MM.1S (cell line): ENCODE measurements at regions not wholly inside any gene's neighbourhood (a gene's known extent, or its start where the extent isn't known, plus 50 kb on each side); places are given as distances from the start of the nearest gene placed in this dataset.
"Not testable (repeated sequence)": the region's sequence is repeated elsewhere in the genome, so short reads cannot be mapped to it uniquely, and the experiment has no call there.

Experiments used
- DNase-seq: peaks from one replicate; pipeline ENCODE4 v3.0.0-alpha.2; 2015
- H2AFZ ChIP-seq: fragments of 300-600 bp; sonication (generic); 2 replicates; pipeline ENCODE4 v1.6.0; 2016; ENCODE audit warnings: antibody characterized with exemption, low read length
- H3F3A ChIP-seq: fragments of 300-600 bp; sonication (generic); 2 replicates; pipeline ENCODE4 v1.6.1; 2016; ENCODE audit warnings: mild to moderate bottlenecking, antibody characterized with exemption, low read length, moderate library complexity, mixed read lengths; ENCODE audit not compliant: insufficient read depth
- H3K27ac ChIP-seq: fragments of 300-600 bp; sonication (generic); 2 replicates; pipeline ENCODE4 v1.5.1; 2016; ENCODE audit warnings: mild to moderate bottlenecking, low read length
- H3K27me3 ChIP-seq: fragments of 300-600 bp; sonication (generic); replicated peaks from 2 replicates; pipeline ENCODE4 v1.6.0; 2016; ENCODE audit warnings: low read length; ENCODE audit not compliant: insufficient read depth
- H3K36me3 ChIP-seq: fragments of 300-600 bp; sonication (generic); replicated peaks from 2 replicates; pipeline ENCODE4 v1.6.1; 2016; ENCODE audit warnings: mild to moderate bottlenecking, low read length, mixed read lengths; ENCODE audit not compliant: insufficient read depth
- H3K4me1 ChIP-seq: fragments of 300-600 bp; sonication (generic); 2 replicates; pipeline ENCODE4 v1.6.1; 2016; ENCODE audit warnings: low read length, mixed read lengths
- H3K4me2 ChIP-seq: fragments of 300-600 bp; sonication (generic); 2 replicates; pipeline ENCODE4 v1.6.0; 2016; ENCODE audit warnings: low read depth, low read length
- H3K4me3 ChIP-seq: fragments of 300-600 bp; sonication (generic); 2 replicates; pipeline ENCODE4 v1.5.1; 2016; ENCODE audit warnings: low read length, mixed read lengths
- H3K79me2 ChIP-seq: fragments of 300-600 bp; sonication (generic); 2 replicates; pipeline ENCODE4 v1.6.1; 2016; ENCODE audit warnings: mixed run types, low read length, mixed read lengths
- H3K9ac ChIP-seq: fragments of 300-600 bp; sonication (generic); 2 replicates; pipeline ENCODE4 v1.6.1; 2016; ENCODE audit warnings: low read length, mixed read lengths
- H3K9me2 ChIP-seq: fragments of 300-600 bp; sonication (generic); replicated peaks from 2 replicates; pipeline ENCODE4 v1.6.1; 2016; ENCODE audit warnings: mild to moderate bottlenecking, low read length, mixed read lengths; ENCODE audit not compliant: insufficient read depth
- H3K9me3 ChIP-seq: fragments of 300-600 bp; sonication (generic); replicated peaks from 2 replicates; pipeline ENCODE4 v1.6.1; 2016; ENCODE audit warnings: mild to moderate bottlenecking, low read length, mixed read lengths; ENCODE audit not compliant: insufficient read depth
- H4K20me1 ChIP-seq: fragments of 300-600 bp; sonication (generic); 2 replicates; pipeline ENCODE4 v1.6.1; 2016; ENCODE audit warnings: mild to moderate bottlenecking, low read length, moderate library complexity, mixed read lengths; ENCODE audit not compliant: insufficient read depth
- EZH2 ChIP-seq: fragments of 300-600 bp; sonication (generic); optimal IDR thresholded peaks from 2 replicates; pipeline ENCODE3; 2017; ENCODE audit warnings: low read depth, mild to moderate bottlenecking, antibody characterized with exemption, low read length, mixed read lengths
- EZH2phosphoT487 ChIP-seq: fragments of 300-600 bp; sonication (generic); IDR thresholded peaks from 2 replicates; pipeline ENCODE4 v1.6.1; 2018; ENCODE audit warnings: antibody characterized with exemption, low read length
- TF ChIP-seq, protein P1 (sequence below): fragments of 300-600 bp; sonication (generic); IDR thresholded peaks from 2 replicates; pipeline ENCODE4 v1.5.1; 2016; ENCODE audit warnings: antibody characterized with exemption, low read length, mixed read lengths

DNA sequence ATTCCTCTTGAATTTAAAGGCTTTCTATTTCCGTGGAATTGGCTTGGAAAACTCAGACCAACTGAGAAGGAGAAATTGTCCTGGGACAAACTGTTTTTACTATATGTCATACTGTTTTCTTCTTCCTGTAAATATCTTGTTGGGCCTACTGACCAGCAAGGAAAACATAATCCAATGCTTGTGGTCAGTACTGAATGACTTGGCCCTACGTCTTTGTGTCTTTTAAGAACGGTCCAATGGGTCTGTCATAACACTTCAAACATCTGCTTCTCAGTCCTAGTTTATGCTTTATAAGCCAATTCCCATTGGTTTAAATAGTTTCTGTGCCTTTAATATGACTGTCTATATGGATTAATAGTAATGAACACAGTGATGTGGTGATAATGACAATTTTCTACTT lies 248.5 kb upstream of the DDHD1 start:
- DNase-seq: no peak
- H3K4me3 ChIP-seq: no peak overlapping the region
- H3K9me2 ChIP-seq: no peaks in the 10 kb centered on the region
- H2AFZ ChIP-seq: no peak overlapping the region
- H3K27me3 ChIP-seq: no peaks in the 10 kb centered on the region
- TF ChIP-seq EZH2: no peak
- TF ChIP-seq EZH2phosphoT487: no peak
- TF ChIP-seq, protein P1, sequence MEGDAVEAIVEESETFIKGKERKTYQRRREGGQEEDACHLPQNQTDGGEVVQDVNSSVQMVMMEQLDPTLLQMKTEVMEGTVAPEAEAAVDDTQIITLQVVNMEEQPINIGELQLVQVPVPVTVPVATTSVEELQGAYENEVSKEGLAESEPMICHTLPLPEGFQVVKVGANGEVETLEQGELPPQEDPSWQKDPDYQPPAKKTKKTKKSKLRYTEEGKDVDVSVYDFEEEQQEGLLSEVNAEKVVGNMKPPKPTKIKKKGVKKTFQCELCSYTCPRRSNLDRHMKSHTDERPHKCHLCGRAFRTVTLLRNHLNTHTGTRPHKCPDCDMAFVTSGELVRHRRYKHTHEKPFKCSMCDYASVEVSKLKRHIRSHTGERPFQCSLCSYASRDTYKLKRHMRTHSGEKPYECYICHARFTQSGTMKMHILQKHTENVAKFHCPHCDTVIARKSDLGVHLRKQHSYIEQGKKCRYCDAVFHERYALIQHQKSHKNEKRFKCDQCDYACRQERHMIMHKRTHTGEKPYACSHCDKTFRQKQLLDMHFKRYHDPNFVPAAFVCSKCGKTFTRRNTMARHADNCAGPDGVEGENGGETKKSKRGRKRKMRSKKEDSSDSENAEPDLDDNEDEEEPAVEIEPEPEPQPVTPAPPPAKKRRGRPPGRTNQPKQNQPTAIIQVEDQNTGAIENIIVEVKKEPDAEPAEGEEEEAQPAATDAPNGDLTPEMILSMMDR: no peak
- no peaks in the 10 kb centered on the region for H3K79me2 ChIP-seq
- no peak overlapping the region for H3K4me2 ChIP-seq
- H3K4me1 ChIP-seq: no peaks in the 10 kb centered on the region
- H3K36me3 ChIP-seq: no peaks in the 10 kb centered on the region
- no peaks in the 10 kb centered on the region for H3F3A ChIP-seq
- H3K27ac ChIP-seq: no peak overlapping the region
- H3K9me3 ChIP-seq: no peaks in the 10 kb centered on the region
- H3K9ac ChIP-seq: no peak overlapping the region
- H4K20me1 ChIP-seq: no peaks in the 10 kb centered on the region

DNA sequence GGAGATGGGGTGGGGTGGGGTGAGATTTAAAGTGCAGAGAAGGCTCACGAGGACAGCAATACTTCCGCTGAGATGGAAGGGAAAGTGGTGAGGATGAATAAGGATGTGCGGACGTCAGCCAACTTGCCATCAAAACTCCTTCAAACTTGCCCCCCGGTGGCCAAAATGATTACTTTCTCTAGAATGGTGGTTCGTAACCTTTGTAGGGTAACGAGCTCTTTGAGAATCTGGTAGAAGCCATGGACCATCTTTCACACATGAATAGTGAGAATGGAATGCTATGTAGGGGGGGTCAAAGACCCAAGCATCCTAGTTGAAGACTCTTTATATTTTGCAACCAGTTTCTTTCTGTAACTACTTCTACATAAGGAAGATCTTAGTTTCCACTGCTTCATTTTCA lies 245.9 kb upstream of the DDHD1 start:
- H3K9me2 ChIP-seq: no peaks in the 10 kb centered on the region
- no peak overlapping the region for H3K4me3 ChIP-seq
- H2AFZ ChIP-seq: no peak overlapping the region
- H3K27me3 ChIP-seq: no peaks in the 10 kb centered on the region
- no peaks in the 10 kb centered on the region for H3K9me3 ChIP-seq
- no peaks in the 10 kb centered on the region for H3K4me1 ChIP-seq
- no peaks in the 10 kb centered on the region for H3K36me3 ChIP-seq
- no peak overlapping the region for H3K4me2 ChIP-seq
- no peak for DNase-seq
- no peaks in the 10 kb centered on the region for H3F3A ChIP-seq
- H3K9ac ChIP-seq: no peak overlapping the region
- H3K79me2 ChIP-seq: no peaks in the 10 kb centered on the region
- no peak for TF ChIP-seq EZH2phosphoT487
- TF ChIP-seq EZH2: no peak
- TF ChIP-seq, protein P1: no peak
- H4K20me1 ChIP-seq: no peaks in the 10 kb centered on the region
- no peak overlapping the region for H3K27ac ChIP-seq

DNA sequence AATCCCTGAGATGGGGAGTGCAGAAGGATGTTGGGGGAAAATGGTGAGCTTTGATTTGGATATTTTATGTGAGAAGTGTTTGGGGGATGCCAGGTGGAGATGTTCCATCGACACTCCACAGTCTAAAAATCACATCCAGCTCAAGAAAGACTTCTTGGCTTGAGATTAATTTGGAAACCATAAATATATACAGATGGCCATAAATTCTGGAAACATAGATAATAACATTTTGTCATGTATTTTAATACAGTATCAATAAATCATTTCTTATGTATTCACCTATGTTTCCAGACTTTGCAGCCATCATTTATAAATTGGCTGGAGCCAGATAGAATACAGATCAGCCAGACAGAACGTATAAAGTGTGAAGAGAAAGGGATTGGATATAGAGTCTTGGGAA lies 245.5 kb upstream of the DDHD1 start:
- no peaks in the 10 kb centered on the region for H3F3A ChIP-seq
- no peak overlapping the region for H3K9ac ChIP-seq
- no peaks in the 10 kb centered on the region for H4K20me1 ChIP-seq
- H2AFZ ChIP-seq: no peak overlapping the region
- no peaks in the 10 kb centered on the region for H3K4me1 ChIP-seq
- H3K4me3 ChIP-seq: no peak overlapping the region
- no peaks in the 10 kb centered on the region for H3K27me3 ChIP-seq
- H3K27ac ChIP-seq: no peak overlapping the region
- TF ChIP-seq, protein P1: no peak
- TF ChIP-seq EZH2 (no peak), EZH2phosphoT487 (no peak)
- no peaks in the 10 kb centered on the region for H3K79me2 ChIP-seq
- no peaks in the 10 kb centered on the region for H3K9me2 ChIP-seq
- H3K36me3 ChIP-seq: no peaks in the 10 kb centered on the region
- no peak for DNase-seq
- no peak overlapping the region for H3K4me2 ChIP-seq
- no peaks in the 10 kb centered on the region for H3K9me3 ChIP-seq

DNA sequence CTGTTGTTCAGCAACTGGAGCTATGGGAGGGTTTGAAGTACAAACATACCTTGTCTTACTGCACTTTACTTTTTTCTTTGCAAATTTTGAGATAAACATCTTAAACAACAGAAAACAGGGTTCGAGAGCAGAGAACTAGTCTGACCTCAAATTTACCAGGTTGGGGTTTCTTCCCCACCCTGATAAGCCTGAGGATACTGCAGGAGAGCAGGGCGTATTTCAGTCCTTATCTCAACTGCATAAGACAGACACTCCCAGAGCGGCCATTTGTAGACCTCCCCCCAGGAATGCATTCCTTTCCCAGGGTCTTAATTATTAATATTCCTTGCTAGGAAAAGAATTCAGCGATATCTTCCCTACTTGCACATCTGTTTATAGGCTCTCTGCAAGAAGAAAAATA lies 242.1 kb upstream of the DDHD1 start:
- H3K4me1 ChIP-seq, H3K27ac ChIP-seq, H3K4me2 ChIP-seq, H3K9me3 ChIP-seq, H3K36me3 ChIP-seq, H2AFZ ChIP-seq, H3K4me3 ChIP-seq, H3K27me3 ChIP-seq, H3F3A ChIP-seq, H4K20me1 ChIP-seq, H3K9me2 ChIP-seq, H3K79me2 ChIP-seq, DNase-seq, H3K9ac ChIP-seq: not testable (repeated sequence)
